ENCODE measurements at regions not wholly inside any gene's neighbourhood (a gene's known extent, or its start where the extent isn't known, plus 50 kb on each side); places are given as distances from the start of the nearest gene placed in this dataset.
"Not testable (repeated sequence)": the region's sequence is repeated elsewhere in the genome, so short reads cannot be mapped to it uniquely, and the experiment has no call there.

GRCh38 chr20:4335722-4336121 is 86.6 kb upstream of the ADRA1D start:
- no peak for DNase-seq

- no peak for DNase-seq
Measured at GRCh38 chr20:4332121-4332860, 83.2 kb upstream of the ADRA1D start.

DNA sequence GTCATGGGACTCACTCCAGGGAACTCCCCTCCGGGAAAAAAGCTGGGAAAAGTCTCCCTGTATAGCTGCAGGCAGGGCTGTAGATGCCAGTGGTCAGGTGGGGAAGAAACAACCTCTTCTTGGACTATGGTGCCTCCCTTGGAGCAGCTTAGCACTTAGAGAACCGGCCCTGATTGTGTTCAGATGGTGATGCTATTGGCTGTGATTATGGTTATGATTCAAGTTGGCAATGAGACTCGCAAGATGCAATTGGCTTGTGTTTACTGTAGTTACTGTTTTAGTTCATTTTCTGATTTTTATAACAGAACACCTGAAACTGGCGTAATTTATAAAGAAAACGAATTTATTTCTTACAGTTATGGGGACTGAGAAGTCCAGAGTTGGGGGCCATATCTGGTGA is 80.9 kb upstream of the ADRA1D start:
- no peak for DNase-seq

GRCh38 chr20:4329232-4329631 is 80.1 kb upstream of the ADRA1D start:
- no peak for DNase-seq

- DNase-seq, result no peak
Measured at GRCh38 chr20:4328541-4328940, 79.5 kb upstream of the ADRA1D start.

- no peak for DNase-seq
Measured at GRCh38 chr20:4327956-4328355, 78.9 kb upstream of the ADRA1D start.

DNA sequence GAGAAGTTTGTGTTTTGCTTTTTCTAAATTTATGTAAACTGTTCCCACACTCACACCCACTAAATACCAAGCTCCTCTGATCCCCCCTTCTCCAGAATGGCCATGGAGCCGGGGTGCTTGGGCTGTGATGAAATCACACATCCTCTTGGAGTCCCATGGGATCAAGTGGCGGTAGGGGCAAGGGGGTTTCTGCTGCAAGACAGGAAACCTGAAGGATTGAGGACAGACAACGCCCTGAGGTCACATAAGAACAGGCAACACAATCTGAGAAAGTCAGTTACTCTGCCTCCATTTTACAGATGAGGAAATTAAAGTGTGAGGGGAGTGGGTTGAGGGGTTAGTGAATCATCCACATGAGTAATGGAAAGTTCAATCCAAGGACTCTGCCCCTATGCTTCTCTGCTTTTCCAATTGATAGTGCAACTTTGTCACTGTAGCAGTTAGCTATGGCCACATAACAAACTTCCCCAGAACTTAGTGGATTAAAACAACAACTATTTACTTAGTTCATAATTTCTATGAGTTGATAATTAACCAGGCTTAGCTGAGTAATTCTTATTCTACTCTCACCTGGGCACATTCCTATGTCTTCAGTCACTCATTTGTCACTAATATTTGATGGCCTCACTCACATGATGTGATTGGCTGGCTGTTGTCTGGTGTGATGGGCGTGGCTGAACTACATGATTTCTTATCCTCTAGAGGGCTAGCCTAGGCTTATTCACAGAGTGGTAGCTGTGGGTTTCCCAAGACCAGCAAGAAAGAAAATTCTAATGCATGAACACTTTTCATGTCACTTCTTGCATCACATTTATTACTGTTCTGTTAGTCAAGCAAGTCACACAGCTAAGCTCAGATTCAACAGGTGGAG is 77.3 kb upstream of the ADRA1D start:
- no peak for DNase-seq

DNA sequence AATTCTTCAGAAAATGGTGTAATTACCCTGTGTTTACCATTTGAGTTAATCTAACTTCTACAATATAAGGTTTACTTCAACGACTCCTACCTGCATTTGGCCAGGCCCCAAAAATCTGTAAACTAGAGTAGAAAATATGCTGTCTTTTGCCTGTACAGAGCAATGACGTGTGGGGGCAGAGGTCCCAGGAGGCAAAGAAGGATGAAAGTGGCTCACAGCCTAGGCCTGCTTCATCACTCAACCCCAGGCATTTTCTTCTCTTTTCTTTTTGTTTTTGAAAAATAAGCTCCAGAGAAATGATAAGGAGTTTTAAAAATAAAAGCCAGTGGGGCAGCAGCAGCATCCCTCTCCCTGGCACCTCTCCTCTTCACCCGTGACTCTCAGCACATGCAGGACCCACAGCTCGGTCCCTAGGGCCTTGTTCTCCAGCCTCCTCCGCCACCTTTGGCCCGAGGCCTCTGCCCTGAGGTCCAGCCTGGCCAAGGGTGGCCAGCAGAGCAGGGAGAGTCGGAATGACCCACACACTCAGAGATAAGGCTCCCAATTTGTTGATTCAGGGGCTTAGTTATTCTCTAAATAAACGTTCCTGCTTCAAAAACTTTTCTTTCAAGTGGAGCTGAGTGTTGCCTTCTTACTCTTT is 76.6 kb upstream of the ADRA1D start:
- DNase-seq, result no peak

DNA sequence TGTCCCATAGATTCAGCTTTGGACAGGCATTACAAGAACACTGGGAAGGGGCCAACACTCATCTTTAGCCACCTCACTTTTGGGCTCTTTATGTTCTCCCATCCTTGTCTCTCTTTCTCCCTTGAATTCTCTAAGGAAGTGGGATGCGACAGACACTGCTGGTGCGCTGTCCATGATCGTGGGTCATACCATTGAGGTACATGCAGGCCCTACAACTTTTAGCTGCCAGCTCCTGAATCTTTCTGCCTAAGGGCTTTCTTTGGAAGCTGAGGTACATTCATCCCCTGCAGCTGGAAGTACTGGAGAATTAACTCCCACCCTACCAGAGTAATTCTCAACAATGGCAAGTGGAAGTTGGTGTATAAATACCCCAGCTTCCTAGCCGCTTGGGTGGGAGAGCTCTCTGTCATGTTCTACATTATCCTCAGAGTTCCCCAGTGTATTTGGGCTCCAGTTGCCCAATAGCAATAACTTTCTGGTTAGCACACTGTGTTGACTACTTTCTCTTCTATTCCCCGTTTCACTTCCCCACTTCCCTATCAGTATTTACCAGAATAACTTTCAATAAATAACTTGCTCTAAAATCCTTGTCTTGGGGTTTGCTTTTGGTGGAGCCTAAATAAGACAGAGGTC is 75.6 kb upstream of the ADRA1D start:
- DNase-seq, result no peak

- DNase-seq, result no peak
Measured at GRCh38 chr20:4322499-4322898, 73.4 kb upstream of the ADRA1D start.

- no peak for DNase-seq
Measured at GRCh38 chr20:4320291-4320690, 71.2 kb upstream of the ADRA1D start.

- no peak for DNase-seq
Measured at GRCh38 chr20:4318891-4319290, 69.8 kb upstream of the ADRA1D start.

- not testable (repeated sequence) for DNase-seq
Measured at GRCh38 chr20:4310616-4311015, 61.5 kb upstream of the ADRA1D start.

GRCh38 chr20:4306206-4306605 is 57.1 kb upstream of the ADRA1D start:
- no peak for DNase-seq

- DNase-seq, result no peak
Measured at GRCh38 chr20:4305091-4305490, 56.0 kb upstream of the ADRA1D start.

- DNase-seq, result no peak
Measured at GRCh38 chr20:4304601-4305000, 55.5 kb upstream of the ADRA1D start.

GRCh38 chr20:4303136-4303535 is 54.0 kb upstream of the ADRA1D start:
- no peak for DNase-seq

DNA sequence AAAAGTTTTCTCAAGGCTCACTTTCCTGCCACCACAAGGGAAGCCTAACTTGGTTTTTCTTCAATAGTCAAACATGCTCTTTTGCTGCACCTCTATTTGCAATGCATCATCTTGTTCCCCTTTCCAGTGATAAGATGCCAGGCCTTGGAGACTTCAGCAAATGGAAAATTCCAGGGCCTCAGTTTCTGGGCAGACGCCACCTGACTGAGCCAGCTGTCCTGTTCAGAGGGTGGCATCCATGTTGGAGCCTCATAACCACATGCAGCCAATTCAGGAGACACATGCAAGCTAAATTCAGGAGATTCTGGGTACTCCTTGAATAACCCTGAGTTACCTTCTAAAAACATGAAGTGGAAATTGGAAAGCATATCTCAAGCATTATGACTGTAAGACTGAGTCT is 51.8 kb upstream of the ADRA1D start:
- no peak for DNase-seq

DNA sequence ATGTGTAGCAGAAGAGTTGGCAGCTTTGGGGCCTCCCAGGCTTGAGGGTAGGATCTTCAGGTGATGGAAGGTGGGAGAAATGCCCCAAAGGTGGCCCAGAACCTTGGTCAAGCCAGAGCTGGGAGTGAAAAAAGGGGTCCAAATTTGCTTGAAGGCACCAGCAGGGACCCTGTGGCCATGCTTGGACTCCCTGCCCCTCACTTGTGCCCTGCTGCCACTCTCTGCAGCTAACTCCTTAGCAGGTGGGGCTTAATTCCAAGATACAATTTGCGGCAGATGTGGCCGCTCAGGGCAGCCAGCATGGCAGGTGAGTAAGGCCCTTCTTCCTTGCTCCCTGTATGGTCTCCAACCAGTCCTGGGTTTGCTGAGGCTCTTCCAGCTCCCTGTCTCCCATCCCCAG is 51.3 kb upstream of the ADRA1D start:
- DNase-seq, result no peak

- DNase-seq, result no peak
Measured at GRCh38 chr20:4299773-4300172, 50.7 kb upstream of the ADRA1D start.

DNA sequence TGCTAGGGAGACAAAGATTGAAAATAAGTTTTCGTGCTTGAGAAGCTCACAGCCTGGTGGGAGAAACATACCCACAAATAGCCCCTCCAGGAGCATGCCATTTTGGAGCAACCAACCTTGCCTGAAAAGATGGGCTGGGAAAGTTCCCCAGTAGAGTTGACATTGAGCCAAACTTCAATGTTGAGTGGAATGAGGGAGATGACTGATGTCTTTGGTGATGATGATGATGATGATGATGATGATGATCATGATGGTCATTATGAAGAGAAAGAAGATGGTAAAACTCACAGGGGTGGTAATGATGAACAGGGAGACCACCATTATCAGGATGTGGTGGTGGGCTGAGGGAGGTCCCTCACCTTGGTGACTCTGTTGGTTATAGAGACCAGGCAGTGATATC is 50.1 kb upstream of the ADRA1D start:
- DNase-seq, result no peak
